AG08396 (cell line): ENCODE measurements at regions not wholly inside any gene's neighbourhood (a gene's known extent, or its start where the extent isn't known, plus 50 kb on each side); places are given as distances from the start of the nearest gene placed in this dataset.

Experiments used
- DNase-seq: peaks from one replicate; pipeline ENCODE4 v3.0.0; 2012; ENCODE audit warnings: low spot score, mixed read lengths

DNA sequence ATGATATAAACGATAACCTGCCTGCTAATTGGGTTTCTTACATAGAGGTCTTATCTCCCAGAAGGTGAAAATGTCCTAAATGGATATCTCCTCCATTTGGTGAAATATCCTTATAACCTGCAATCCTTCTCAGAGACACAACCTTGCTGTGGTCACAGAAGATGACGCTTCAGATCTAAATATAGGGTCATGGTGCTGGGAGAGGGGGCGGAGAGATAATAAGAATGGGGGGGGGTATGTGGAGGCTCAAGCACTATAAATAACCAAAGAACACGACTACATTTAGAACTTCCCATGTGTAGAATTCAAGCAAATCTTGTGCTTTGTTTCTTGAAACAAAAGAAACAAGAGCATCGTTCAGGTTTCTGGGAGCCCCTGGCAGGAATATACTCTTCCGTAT, 260.6 kb upstream of the ESRRG start:
- DNase-seq, result no peak

DNA sequence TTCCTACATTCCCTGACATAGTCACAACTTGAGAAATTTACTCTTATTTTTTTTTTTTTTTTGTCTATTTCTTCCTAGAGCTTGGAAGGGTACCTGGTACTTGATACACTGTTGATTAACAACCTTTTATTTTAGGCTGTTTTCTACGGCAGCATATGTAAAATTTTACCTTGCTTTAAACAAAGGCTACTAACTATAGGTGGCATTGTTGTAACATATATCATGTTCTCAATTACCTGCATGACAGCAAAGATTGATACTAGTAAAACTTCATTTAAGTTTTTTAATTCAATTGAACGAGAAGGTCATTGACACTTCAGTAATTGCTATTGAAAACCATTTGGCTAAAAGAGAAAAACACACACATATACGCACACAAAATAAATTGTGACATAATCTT, 238.3 kb upstream of the ESRRG start:
- DNase-seq, result no peak

DNA sequence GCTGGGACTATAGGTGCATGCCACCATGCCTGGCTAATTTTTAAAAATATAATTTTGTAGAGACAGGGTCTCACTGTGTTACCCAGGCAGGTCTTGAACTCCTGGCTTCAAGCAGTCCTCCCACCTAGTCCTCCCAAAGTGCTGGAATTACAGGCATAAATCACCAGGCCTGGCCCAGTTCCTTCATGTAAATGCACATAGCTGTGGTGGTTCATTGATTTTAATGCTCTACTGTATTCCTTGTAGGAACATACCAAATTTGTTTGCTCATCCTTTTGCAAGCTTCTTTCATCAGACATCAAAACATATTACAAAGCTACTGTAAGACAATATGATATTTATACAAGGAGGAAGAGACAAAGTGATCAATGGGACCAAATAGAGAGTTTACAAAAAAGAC, 237.5 kb upstream of the ESRRG start:
- no peak for DNase-seq

DNA sequence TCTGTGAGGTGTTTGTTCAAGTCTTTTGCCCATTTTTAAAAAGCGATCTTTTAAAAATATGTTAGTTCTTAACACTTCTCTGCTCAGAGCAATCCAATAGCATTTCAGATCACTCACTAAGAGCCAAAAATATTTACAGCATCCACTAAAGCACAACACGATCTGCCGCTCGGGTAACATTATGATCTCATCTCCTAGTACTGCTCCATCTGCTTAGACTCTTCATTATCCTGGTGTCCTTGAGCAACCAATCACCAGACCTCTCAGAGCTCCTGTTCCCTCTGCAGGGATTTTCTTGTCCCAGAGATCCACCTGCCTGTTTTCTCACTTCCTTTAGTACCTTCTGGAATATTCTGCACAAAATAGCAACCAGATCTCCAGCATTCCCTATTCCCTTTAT, 235.3 kb upstream of the ESRRG start:
- DNase-seq, result no peak

DNA sequence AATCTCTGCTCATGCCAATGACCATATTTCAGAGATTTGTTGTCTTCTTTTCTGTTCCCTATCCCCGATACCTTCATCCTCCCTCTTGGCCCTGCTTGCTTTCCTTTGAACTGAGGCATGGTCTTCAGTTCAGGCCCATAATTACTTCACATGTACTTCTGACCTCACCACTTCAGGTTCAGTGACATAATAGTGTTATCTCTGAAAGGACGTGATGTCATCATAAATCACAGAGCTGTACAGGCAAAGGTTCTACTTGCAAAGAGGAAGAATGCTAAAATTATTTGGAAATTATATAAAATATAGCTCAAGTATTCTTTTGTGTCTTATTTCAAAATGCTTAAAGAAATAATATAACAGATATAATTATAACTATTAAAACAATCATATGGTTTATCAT, 230.3 kb upstream of the ESRRG start:
- no peak for DNase-seq

DNA sequence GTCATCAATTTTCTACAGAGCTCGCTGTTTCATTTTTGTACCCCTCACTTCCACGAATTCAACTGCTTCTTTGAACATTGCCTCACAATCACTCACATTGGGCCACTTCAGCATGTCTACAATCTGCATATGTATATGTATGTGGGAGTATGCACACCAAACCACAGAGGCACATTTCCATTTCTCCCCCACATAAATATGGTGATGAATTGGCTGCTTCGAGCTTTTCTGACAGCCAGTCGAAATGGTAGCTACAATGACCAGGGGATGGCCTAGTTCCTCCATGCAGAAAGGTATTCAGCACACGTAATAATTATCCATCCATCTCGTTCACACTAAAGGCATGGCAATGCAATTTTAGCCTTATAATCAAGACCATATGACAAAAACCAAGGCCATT, 229.6 kb upstream of the ESRRG start:
- no peak for DNase-seq

DNA sequence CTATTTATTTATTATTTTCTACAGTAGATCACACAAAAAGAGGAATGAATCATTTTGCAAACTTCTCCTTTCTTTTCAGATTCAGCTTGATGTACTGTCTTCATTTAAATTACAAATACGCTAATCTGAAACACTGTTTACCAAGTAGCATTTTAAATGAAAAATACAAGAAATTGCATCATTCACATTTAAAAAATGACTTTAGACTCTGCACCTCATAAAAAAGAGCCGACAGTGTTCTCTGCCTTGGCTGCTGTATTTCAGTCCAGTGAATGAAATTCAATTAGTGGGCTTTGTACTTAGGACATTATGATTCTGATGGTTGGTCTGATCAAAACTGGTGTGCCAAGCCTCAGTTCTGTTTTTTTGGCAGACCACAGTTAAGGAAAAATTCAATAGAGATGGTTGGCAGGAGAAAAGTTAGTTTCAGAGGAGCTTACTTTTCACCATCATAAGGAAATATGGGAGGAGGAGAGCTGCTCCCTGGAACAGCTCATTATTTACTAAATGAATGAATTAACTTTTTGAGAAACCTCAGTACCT, 222.4 kb upstream of the ESRRG start:
- DNase-seq, result no peak

DNA sequence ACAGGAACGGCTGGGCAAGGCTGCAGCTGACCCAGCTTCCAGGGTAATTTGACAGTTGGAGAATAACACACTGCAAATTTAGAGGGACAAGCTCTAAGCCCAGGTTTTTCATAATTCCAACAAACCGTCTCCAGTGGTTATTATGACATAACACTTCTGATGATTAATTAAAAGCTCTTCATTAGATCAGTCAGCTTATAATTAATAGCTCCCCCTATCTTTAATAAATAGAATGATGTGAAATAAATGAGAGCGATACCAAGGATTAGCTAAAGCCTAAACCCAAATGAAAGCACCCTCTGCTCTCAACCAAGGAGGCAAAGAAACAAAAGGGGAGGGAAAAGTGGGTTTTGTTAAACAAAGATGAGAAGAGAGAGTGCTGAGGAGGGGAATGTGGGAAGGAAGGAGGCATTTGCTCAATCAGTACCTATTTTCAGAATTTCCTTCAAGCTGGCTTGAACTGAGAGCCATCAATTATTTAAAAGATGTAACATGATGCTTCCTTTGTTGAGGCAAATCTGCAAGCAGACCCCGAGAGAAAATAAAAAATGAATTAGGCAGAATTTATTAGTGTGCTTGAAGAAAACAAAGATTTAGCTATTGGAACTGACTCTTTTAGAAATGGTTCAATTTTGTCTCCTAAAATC, 221.8 kb upstream of the ESRRG start:
- DNase-seq, result no peak

DNA sequence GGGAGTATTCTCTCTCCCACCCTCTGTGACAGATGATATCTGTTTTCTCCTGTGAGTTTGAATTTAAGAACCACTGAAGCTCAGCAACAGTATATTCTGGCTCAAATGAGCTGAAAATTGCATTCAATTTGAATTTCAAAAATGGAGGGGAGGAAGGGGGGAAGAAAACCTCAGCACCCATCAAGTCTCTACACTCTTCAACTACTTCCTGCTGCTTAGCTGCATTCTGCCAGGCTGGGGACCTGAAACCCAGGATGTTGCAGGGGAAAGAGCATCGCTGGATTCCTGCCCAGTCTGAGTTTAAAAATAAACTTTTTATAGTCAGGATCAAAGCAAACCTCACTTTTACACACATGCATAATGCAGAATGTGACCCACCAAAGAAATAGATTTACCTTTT, 214.3 kb upstream of the ESRRG start:
- no peak for DNase-seq

DNA sequence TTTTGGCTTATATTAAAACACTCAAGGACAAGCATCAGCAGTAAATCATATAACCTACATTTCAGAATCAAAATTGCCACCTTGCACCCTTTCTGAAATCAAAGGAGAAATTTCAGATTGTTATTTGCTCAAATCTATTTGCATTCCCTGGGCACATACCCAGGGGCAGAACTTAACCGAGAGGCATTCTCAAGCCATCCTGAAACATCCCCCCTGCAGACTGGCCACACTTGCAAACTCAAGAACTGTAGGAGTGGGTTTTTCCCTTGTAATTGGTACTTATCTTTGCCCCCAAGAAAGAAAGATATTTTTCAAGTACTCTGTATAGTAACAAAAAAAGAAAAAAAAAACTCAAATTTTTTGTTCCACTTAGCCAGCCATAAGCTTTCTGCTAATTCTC, 213.6 kb upstream of the ESRRG start:
- no peak for DNase-seq

DNA sequence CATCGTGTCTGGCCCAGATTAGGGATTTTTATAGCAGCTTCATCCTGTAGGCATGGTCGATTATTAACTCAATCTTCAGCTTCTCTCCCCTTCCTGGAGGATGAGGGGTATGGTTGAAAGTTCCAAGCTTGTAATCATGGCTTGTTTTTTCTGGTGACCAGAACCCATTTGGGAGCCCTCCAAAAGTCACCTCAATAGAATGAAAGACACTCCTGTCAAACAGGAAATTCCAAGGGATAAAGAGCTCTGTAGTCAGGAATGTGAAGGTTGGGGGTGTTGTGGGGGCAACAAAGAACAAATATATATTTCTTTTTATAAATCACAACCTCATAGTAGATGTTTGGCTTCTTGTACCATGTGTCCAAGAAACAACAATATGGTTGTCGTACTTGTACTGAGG, 212.7 kb upstream of the ESRRG start:
- DNase-seq, result no peak

DNA sequence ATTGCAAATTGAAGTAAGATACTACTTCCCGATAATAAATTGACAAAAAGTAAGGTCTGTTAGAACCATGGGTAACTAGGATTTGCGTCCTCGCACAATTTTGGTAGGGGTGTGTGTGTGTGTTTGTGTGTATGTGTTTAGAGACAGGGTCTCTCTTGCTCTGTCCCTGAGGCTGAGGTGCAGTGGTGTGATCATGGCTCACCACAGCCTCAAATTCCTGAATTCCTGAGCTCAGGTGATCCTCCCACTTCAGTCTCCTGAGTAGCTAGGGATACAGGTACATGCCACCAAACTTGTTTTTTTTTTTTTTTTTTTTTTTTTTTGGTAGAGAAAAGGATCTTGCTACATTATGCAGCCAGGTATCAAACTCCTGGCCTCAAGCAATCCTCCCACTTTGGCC, 209.2 kb upstream of the ESRRG start:
- DNase-seq, result no peak

DNA sequence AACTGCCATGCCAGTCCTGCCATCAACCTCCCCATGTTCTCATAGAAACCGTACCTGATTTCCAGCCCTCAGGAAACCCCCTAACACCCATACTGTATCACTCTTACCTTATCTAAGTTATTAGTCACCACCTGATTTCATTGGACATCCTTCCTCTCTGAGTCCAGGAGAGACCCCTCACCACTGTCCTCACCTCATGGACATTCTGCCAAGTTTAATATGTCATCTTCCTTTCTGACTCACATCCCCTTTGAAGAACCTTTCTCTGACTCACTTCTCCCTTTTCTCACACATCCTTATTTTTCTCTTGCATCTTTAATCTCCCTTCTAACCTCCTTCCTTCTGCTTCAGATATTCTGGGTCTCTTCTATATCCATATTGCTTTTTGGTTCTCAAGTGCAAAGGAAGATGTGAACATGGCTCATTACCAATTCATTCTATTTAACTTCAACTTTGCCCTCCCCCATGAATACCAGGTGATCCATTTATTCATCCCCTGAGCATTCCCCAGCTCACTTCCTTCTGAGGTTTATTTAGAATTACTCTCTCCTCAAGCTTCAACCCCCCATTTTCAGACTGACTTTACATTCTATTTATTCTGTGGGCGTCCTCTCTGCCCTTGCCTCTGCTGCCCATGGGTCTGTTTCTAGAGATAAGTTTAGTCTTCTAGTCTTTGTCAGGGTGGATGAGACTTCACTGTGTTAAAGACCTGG, 206.8 kb upstream of the ESRRG start:
- DNase-seq, result no peak

DNA sequence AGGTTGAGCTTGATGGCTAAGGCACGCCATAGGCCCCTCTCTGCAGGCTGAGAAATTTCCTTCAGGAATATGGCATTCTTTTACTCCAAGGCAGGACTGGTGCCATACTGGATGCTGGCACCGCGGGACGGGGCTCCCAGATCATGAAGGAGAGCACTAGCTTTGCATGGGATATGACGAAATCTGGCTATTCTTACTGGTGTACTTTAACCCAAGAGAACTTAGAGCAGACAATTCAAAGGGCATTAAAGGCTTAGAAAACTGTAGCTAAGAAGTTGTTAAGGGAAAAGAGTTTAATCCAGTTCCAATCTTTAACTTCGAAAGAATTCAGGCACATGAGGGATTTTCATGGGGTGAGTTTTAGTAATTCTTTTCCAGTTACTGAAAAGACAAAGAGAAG, 204.4 kb upstream of the ESRRG start:
- DNase-seq, result no peak

DNA sequence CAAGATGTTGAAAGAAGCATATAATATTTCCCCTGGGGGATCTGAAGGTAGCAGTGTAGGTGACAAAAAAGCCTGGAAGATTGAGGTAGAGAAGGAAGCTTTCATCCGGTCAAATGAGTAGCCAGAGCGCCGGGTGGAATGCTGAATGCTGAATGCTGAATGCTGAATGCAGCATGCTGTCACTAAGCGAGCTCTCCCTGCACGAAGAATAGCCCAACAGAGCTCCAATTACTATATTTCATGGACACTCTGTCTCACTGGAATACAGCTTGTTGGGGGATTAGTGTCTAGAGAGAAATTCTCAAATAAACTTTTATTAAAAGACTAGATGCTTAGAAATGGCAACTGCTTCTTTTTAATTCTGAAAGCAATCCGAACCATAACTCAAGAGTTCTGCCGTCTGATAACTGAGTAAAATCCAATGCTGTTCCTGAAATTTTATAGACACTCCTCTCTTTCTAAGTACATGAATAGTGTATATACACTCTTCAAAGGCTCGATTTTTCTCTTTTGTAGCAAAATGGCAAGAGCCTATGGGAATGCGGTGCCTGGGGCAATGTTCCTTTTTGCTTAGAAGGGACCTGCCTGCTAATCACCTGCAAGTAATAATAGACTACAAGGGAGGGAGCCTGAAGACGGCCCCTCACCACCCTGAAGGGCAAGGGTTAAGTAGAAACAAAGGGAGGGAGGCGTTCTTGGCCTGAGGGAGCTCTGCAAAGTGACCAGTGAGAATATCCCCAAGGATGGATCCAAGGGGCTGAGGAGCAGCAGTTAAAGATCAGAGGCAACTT, 203.7 kb upstream of the ESRRG start:
- DNase-seq, result no peak

DNA sequence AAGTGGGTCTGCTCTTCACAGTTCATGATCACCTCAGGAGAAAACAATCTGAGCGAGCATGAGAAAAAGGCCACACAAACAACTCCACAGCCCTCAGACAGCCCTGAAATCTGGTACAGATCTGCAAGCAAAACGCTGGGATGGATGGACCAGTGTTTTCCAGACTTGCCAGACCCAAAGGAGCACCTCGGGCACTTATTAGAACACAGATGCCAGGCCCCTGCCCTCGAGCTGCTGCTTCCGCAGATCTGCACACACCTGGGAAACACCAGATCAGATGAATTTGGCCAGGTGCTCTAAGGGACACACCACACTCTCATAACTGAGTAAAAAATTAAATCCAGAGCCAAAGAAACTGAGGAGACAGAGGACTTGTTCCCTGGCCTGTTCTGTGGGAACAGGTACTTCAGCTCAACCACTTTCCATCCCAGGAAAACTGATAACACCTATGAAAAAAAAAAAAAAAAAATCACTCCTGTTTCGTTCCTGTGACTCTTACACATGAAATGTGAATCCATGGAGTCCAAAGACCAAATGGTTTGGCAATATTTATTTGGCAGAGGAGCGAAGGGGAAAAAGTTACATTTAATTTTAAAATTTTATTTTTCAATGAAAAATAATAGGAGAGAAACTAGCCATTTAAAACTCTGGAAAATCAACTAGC, 202.9 kb upstream of the ESRRG start:
- no peak for DNase-seq

DNA sequence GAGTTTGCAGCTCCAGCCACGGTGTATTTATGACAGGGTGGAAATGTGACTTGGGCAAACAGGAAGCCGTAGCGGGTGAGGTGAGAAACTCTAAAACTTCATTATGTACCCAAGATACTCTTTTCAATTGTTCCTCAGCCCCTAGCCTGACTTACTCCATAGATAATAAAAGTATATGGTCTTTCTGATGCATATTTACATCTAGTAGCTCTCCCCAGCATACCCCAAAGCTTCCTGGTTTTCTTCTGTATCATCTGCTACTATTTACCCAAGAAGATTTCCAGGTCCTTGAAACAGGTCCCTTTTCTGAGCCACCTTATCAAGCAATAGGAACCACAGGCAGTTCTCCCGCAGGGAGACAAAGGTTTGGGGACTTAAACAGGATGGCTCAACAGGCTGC, 201.5 kb upstream of the ESRRG start:
- no peak for DNase-seq

DNA sequence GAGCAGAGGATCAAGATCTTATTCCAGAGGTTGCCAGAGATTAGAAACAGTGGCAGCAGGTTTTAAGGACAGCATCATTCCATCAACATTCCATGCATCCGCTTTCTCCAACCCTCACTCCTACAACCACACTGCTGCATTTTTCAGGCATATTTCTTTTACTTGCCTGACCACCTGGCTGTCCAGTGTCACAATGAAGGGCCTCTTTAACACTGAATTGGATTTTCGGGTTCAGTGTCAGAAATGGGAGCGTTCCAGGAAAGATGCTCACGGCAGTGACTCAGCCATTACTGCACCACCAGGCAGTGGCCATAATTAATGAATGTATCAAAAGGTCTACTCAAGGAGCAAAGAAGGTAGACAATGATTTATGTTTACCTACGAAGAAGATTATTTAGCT, 200.4 kb upstream of the ESRRG start:
- no peak for DNase-seq

DNA sequence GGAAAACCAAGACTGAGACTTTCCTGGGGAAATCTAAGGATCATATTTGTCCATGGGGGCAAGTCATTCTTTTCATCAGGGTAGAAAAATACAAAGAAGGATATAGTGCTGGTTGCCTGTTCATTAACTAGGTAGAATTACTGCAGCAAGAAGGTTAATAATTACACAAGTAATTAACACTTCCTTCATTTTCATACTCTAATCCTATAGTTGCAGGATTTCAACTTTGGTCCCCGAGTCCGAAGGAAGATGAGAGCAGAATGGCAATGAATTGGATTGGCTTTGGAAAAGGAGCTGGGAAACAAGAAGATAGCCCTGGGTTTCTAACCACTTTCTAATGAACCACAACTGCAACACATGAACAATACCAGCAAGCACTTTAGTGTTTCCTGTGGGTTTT, 199.2 kb upstream of the ESRRG start:
- no peak for DNase-seq

DNA sequence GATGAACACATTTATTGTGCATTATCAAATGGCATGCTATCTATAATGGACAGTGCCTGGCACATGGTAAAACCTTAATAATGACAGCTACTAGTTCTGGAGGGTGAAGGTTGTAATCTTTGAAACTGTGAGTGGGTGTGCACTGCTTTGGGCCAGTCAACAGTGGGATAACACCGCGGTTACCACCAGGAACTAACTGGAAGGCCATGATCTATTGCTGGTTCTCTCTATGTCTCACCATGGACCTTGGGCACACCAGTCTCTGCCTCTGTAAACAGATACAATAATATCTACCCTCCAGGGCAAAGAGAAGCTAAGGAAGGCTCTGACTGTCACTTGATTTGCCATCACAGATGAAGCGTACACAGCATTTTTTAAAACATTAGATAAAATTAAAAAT, 198.6 kb upstream of the ESRRG start:
- no peak for DNase-seq

DNA sequence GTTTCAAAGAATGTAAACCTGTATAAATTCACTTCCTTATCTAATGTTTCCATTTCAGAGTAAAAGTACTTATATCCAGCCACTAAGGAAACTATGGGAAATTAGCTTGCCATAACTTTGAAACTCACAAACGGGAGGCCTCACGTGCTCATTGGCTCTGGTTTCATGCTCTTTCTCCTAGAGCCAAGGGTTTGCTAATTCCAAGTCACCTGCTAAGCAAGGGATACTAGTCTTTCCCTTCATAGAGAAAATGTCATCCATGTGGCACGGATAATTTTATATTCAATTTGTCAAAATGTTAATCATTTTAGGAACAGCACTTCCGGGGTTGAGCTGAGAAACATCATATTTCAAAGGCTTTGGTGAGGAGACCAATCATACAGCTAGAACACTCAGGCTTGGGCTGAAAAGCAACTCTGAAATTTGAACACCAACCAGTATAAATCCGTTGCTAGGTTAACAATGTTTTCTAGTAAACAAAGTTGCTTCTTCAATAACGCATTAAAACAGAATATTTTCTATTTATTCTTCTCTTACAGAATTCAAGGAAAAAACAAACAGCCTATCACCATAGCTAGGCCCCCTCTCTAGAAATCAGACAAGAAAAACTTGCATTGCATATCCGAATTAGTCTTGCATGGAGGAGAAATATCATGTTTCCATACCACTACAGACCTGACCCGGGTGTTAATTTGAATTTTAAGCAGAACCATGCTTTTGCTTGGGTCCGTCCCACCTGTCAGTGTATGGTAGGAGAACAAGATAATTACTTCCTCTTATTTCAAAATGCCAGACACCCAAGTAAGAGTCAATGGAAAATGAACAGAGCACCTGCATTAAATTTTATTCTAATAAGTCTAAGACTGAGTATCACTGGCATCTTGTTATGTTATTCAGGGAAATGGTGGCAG, 196.1 kb upstream of the ESRRG start:
- no peak for DNase-seq
